Mucosa of gallbladder (tissue), 1 donor: ENCODE measurements at regions not wholly inside any gene's neighbourhood (a gene's known extent, or its start where the extent isn't known, plus 50 kb on each side); places are given as distances from the start of the nearest gene placed in this dataset.

Experiments
- DNase-seq: peaks from one replicate; pipeline ENCODE4 v3.0.0-alpha.2; 2020; ENCODE audit warnings: low spot score
- donor health status: DM: no; HTN: no; CAD: no.

DNA sequence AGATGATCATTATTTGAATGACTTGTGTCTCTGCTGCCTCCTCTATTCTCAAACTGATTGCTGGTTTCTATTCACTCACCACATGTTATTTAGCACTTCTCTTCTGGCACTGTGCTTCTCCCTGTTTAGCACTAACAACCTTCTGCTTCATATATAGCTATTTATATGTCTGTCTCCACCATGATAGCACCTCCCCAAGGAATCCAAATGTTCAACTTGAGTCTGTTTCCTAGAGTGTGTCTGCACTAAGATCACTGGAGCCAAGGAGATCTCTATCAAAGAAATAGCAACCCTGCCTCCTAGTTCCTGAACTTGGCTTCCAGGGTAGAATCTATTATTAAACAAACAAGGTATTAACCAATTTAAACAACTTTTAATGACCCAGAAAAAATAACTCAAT lies 104.5 kb downstream of the CYP26A1 start:
- no peak for DNase-seq

- DNase-seq: peak; percentile 36
These were observed 106.8 kb downstream of the CYP26A1 start for GRCh38 chr10:93180482-93180931.

DNA sequence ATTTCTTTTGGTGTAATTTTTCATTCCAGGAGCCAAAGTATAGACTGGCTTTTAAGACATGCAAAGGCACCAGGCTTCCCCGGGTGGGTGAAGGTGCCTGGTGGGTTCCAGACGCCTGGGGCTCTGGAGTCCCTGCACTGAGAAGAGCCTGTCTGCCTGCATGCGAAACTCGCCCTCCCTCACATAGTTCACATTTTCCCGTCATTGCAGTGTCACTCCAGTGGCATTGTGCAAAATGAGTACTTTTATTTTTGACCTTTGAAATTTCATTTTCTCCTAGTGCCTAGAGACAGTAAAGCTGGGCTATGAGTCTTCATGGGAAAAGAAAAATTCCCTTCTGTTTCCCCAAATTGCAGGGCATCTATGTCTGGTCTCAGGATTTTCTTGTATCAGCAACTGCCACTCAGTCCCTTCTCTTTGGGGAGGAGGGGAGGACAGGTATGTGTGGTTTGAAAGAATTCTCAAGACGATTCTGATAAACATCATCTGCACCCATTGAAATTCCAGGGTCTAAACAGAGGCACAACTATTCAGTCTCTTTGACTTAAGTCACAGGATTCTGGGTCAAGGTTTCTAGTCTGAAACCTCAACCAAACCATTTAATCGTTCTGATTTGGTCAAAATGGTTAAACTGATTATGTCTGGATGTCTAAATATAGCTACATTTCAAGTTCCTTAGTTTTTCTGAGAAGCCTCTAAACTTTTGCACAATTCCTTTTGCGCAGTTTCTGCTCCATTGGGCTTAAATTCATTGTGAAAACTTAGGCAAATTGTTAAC lies 107.8 kb downstream of the CYP26A1 start:
- DNase-seq: no peak

GRCh38 chr10:93182049-93182327 lies 108.3 kb downstream of the CYP26A1 start:
- no peak for DNase-seq

GRCh38 chr10:93182790-93183189 lies 109.1 kb downstream of the CYP26A1 start:
- DNase-seq: no peak

- DNase-seq: no peak
These were observed 113.0 kb downstream of the CYP26A1 start for GRCh38 chr10:93186653-93187052.

GRCh38 chr10:93189944-93190343 lies 116.3 kb downstream of the CYP26A1 start:
- no peak for DNase-seq

- DNase-seq: no peak
These were observed 116.7 kb downstream of the CYP26A1 start for GRCh38 chr10:93190372-93190771.

DNA sequence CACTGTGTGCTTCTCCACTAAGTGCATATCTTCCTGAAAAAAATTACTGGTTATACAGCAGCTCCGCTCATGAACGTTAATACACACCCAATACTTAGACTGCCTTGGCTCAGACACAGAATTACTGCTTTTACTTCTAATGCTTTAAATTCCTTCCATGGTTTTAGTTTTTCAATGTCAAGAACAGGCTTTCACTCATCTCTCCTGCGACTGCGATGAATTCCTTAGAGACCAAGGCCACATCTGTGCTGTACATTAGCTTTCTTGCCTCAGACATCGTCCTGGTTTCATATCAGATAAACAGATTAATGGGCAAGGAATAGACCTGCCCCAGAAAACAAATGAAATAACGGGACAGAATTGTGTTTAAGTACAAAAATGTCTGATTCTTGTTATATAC lies 120.2 kb downstream of the CYP26A1 start:
- no peak for DNase-seq

DNA sequence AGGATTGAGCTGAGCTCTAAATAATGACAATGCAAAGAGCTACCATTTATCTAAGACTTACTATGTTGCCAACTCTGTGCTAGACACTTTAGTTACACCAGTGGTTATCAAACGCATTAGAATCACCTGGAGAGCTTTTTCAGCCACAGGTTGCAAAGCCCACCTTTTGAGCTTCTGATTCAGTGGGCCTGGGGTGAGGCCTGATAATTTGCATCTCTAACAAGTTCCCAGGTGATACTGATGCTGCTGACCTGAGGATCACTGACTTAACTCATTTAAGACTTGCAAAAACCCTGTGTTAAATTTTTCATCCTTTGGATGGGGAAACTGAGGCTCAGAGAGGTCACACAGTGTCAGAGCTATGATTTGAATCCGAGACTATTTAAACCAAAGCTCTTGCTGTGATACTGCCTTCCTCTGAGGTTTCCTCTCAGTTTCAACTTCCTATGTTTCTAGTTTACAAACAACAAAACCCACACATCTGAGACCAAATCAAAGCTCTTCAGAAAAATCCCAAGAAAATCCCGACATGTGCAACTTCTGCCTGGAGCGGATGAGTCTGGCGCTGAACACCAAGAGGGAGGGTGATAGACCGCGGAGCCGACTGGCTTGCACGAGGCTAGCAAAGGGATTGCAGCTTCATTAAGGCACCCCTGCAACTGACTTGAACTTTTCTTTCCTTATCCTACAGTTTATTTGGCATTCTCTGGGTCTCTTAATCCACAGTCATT lies 124.9 kb downstream of the CYP26A1 start:
- no peak for DNase-seq

GRCh38 chr10:93199191-93199751 lies 125.6 kb downstream of the CYP26A1 start:
- DNase-seq: peak; percentile 68

DNA sequence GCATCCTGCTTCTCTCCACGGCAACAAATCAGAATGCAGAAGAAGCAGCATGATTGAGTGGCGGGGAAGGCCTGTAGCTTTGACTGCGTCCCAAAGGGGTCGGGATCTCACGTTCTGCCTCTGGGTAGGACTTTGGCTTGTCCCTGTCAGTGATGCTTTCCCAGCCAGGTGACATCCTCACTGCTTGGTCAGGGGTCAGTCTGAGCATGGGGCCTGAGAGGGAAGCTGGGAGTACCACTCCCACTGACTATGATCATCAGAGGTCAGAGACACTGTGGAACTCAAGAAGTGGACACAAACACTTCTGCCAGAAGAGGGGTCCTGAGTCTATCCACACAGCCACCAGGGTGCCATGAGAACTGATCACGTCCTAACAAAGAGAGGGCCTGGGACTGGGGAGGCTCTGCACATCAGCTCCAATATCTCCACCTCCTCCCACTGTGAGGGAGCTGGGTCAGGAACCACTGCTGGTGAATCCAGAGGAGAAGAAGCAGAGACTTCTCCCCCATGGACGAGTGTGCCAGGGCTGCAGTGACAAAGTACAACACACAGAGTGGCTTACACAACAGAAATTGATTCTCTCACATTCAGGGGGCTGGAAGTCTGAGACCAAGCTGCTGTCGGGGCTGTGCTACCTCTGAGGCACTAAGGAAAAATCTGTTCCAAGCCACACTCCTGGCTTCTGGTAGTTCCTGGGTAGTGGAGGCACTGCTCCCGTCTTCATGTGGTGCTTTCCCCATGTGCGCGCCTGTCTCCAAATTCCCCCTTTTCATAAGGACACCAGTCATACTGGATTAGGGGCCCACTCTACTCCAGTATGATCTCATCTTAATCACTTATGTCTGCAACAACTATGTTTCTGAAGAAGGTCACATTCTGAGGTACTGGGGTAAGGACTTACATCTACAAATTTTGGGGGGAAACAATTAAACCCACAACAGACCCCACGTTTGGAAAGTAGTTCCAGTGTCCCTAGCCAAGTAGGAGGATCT lies 131.1 kb downstream of the CYP26A1 start:
- no peak for DNase-seq

DNA sequence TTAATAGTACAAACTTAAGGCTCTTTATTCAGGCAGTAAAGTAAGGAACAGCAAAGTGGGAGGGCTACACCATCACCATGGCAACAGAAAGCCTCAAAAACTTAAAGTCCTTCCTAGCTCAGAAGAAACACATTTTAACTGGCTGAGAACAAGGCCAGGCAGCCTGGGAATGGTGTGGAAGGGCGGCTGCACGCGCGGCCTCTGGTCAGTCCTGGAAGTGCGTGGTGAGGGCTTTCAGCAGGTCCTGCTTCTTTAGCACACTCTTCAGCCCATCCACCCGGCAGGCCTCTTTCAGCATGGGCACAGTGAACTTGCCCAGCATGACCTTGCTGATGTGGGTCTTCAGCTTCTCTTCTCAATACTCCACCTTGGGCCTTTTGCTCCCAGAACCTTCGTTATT lies 133.0 kb downstream of the CYP26A1 start:
- no peak for DNase-seq

- no peak for DNase-seq
These were observed 135.2 kb downstream of the CYP26A1 start for GRCh38 chr10:93208717-93209464.

GRCh38 chr10:93211991-93212390 lies 138.3 kb downstream of the CYP26A1 start:
- no peak for DNase-seq

GRCh38 chr10:93215312-93215711 lies 141.6 kb downstream of the CYP26A1 start:
- DNase-seq: no peak

DNA sequence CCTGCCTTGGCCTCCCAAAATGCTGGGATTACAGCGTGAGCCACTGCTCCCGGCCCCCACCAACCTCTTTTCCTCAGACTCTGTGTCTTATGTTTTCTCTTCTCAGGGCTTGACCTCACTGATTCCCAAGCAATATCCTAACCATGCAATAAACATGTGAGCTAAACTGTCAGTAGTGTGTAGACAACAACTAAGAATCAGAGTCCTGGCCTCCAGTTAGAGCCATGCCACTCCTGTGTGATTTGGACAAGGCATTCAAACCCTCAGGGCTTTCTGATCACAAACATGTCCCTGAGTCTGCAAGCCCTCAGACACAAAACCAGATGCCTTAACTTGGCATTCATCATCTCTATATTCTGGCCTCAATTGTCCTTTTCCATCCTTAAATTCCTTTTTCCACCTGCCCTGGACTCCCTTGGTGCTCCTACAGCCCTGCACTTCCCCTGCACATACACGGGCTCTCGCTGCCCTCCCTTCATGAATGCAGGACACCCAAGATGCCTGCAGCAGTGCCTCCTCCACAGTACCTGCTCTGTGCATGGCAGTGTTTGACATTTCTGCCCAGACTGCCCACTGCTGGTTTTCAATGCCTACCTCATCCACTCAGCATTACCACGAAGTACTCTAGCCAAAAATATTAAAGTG lies 142.8 kb downstream of the CYP26A1 start:
- no peak for DNase-seq

GRCh38 chr10:93218386-93218785 lies 144.7 kb downstream of the CYP26A1 start:
- DNase-seq: no peak

- DNase-seq: no peak
These were observed 145.7 kb downstream of the CYP26A1 start for GRCh38 chr10:93219347-93219746.

GRCh38 chr10:93220296-93221170 lies 146.8 kb downstream of the CYP26A1 start:
- DNase-seq: no peak
